ENCODE measurements at regions not wholly inside any gene's neighbourhood (a gene's known extent, or its start where the extent isn't known, plus 50 kb on each side); places are given as distances from the start of the nearest gene placed in this dataset.

GRCh38 chr7:115883629-115884028 is 146.9 kb downstream of the TFEC start:
- DNase-seq (ENCODE audit: low read depth in 2 of 3, low spot score in 2 of 3) = no peak

GRCh38 chr7:115881476-115881875 is 149.1 kb downstream of the TFEC start:
- DNase-seq (ENCODE audit: low read depth in 2 of 3, low spot score in 2 of 3) = no peak

- no peak for DNase-seq (ENCODE audit: low read depth in 2 of 3, low spot score in 2 of 3)
These were observed 151.4 kb downstream of the TFEC start for GRCh38 chr7:115879171-115879570.

- DNase-seq (ENCODE audit: low read depth in 2 of 3, low spot score in 2 of 3) = no peak
These were observed 160.8 kb downstream of the TFEC start for GRCh38 chr7:115869801-115870200.

- DNase-seq (ENCODE audit: low read depth in 2 of 3, low spot score in 2 of 3) = no peak
These were observed 161.4 kb downstream of the TFEC start for GRCh38 chr7:115869190-115869589.

- no peak for DNase-seq (ENCODE audit: low read depth in 2 of 3, low spot score in 2 of 3)
These were observed 162.2 kb downstream of the TFEC start for GRCh38 chr7:115868369-115868768.

GRCh38 chr7:115864082-115864481 is 166.5 kb downstream of the TFEC start:
- DNase-seq (ENCODE audit: low read depth in 2 of 3, low spot score in 2 of 3) = no peak

GRCh38 chr7:115851291-115851690 is 179.3 kb downstream of the TFEC start:
- DNase-seq (ENCODE audit: low read depth in 2 of 3, low spot score in 2 of 3) = peak in 1 of 3 donors; percentile 12

GRCh38 chr7:115850774-115851173 is 179.8 kb downstream of the TFEC start:
- DNase-seq (ENCODE audit: low read depth in 2 of 3, low spot score in 2 of 3) = no peak

GRCh38 chr7:115844857-115845256 is 185.7 kb downstream of the TFEC start:
- no peak for DNase-seq (ENCODE audit: low read depth in 2 of 3, low spot score in 2 of 3)

GRCh38 chr7:115840702-115841101 is 189.9 kb downstream of the TFEC start:
- no peak for DNase-seq (ENCODE audit: low read depth in 2 of 3, low spot score in 2 of 3)

GRCh38 chr7:115838829-115839228 is 191.7 kb downstream of the TFEC start:
- DNase-seq (ENCODE audit: low read depth in 2 of 3, low spot score in 2 of 3) = no peak

GRCh38 chr7:115831371-115831770 is 199.2 kb downstream of the TFEC start:
- DNase-seq (ENCODE audit: low read depth in 2 of 3, low spot score in 2 of 3) = no peak

GRCh38 chr7:115827305-115828045 is 203.1 kb downstream of the TFEC start:
- no peak for DNase-seq (ENCODE audit: low read depth in 2 of 3, low spot score in 2 of 3)

GRCh38 chr7:115825456-115826115 is 205.0 kb downstream of the TFEC start:
- DNase-seq (ENCODE audit: low read depth in 2 of 3, low spot score in 2 of 3) = no peak

- no peak for DNase-seq (ENCODE audit: low read depth in 2 of 3, low spot score in 2 of 3)
These were observed 207.8 kb downstream of the TFEC start for GRCh38 chr7:115822801-115823200.

GRCh38 chr7:115822380-115822779 is 208.2 kb downstream of the TFEC start:
- DNase-seq (ENCODE audit: low read depth in 2 of 3, low spot score in 2 of 3) = no peak

GRCh38 chr7:115816318-115816974 is 214.1 kb downstream of the TFEC start:
- DNase-seq (ENCODE audit: low read depth in 2 of 3, low spot score in 2 of 3) = no peak

- DNase-seq (ENCODE audit: low read depth in 2 of 3, low spot score in 2 of 3) = no peak
These were observed 217.8 kb downstream of the TFEC start for GRCh38 chr7:115812794-115813193.

- no peak for DNase-seq (ENCODE audit: low read depth in 2 of 3, low spot score in 2 of 3)
These were observed 225.1 kb downstream of the TFEC start for GRCh38 chr7:115805458-115805857.

GRCh38 chr7:115802415-115802814 is 228.1 kb downstream of the TFEC start:
- no peak for DNase-seq (ENCODE audit: low read depth in 2 of 3, low spot score in 2 of 3)

- no peak for DNase-seq (ENCODE audit: low read depth in 2 of 3, low spot score in 2 of 3)
These were observed 231.1 kb downstream of the TFEC start for GRCh38 chr7:115799430-115799829.
